ENCODE measurements at regions not wholly inside any gene's neighbourhood (a gene's known extent, or its start where the extent isn't known, plus 50 kb on each side); places are given as distances from the start of the nearest gene placed in this dataset.
"Not testable (repeated sequence)": the region's sequence is repeated elsewhere in the genome, so short reads cannot be mapped to it uniquely, and the experiment has no call there.

GRCh38 chrX:25154168-25154567, 138.4 kb upstream of the ARX start:
- no peaks in the 10 kb centered on the region for H3K36me3 Mint-ChIP-seq
- ATAC-seq (ENCODE audit: low read depth in 2 of 2) (no peak), DNase-seq (no peak)
- H3K27me3 Mint-ChIP-seq: peaks cover 0 to 8% (median under 1%) of the 10 kb centered on the region in 3 donors
- no peaks in the 10 kb centered on the region for H3K4me1 Mint-ChIP-seq
- H3K27ac Mint-ChIP-seq: no peak overlapping the region
- peaks cover 0 to 3% (median under 1%) of the 10 kb centered on the region in 7 donors for H3K9me3 Mint-ChIP-seq
- H3K4me3 Mint-ChIP-seq: no peak overlapping the region

- H3K4me3 Mint-ChIP-seq: no peak overlapping the region
- no peak for DNase-seq
- no peak for ATAC-seq (ENCODE audit: low read depth in 2 of 2)
- H3K27ac Mint-ChIP-seq: peak overlapping the region in 1 of 6 donors; percentile 17
- H3K9me3 Mint-ChIP-seq: peaks cover 0 to 15% (median 4%) of the 10 kb centered on the region in 7 donors
- peaks cover 0 to 8% (median 7%) of the 10 kb centered on the region in 3 donors for H3K27me3 Mint-ChIP-seq
- no peaks in the 10 kb centered on the region for H3K4me1 Mint-ChIP-seq
- H3K36me3 Mint-ChIP-seq: no peaks in the 10 kb centered on the region
Measured at GRCh38 chrX:25151749-25152148, 136.0 kb upstream of the ARX start.

GRCh38 chrX:25144043-25144940, 128.5 kb upstream of the ARX start:
- Mint-ChIP-seq H3K27me3 (peaks cover 5 to 26% (median 7%) of the 10 kb centered on the region in 3 donors), H3K9me3 (peaks cover 0 to 15% (median 2%) of the 10 kb centered on the region in 7 donors), H3K27ac (no peak overlapping the region), H3K36me3 (no peaks in the 10 kb centered on the region), H3K4me1 (peaks cover 0 to 5% (median 0%) of the 10 kb centered on the region in 3 donors), H3K4me3 (no peak overlapping the region)
- ATAC-seq (ENCODE audit: low read depth in 2 of 2) (no peak), DNase-seq (peak; percentile 10)

- DNase-seq (no peak), ATAC-seq (ENCODE audit: low read depth in 2 of 2) (no peak)
- H3K4me3 Mint-ChIP-seq: no peak overlapping the region
- peaks cover under 1 to 26% (median 5%) of the 10 kb centered on the region in 3 donors for H3K27me3 Mint-ChIP-seq
- H3K27ac Mint-ChIP-seq: no peak overlapping the region
- peaks cover 0 to 5% (median 0%) of the 10 kb centered on the region in 3 donors for H3K4me1 Mint-ChIP-seq
- H3K9me3 Mint-ChIP-seq: peaks cover 0 to 9% (median 2%) of the 10 kb centered on the region in 7 donors
- H3K36me3 Mint-ChIP-seq: no peaks in the 10 kb centered on the region
Measured at GRCh38 chrX:25143596-25143995, 127.8 kb upstream of the ARX start.

GRCh38 chrX:25141684-25142083, 125.9 kb upstream of the ARX start:
- Mint-ChIP-seq H3K27ac (no peak overlapping the region), H3K4me1 (peaks cover 0 to 5% (median 0%) of the 10 kb centered on the region in 3 donors), H3K4me3 (no peak overlapping the region), H3K27me3 (peaks cover 0 to 26% (median 5%) of the 10 kb centered on the region in 3 donors), H3K9me3 (no peaks in the 10 kb centered on the region), H3K36me3 (no peaks in the 10 kb centered on the region)
- DNase-seq: no peak
- ATAC-seq (ENCODE audit: low read depth in 2 of 2): no peak

- Mint-ChIP-seq H3K4me1 (no peaks in the 10 kb centered on the region), H3K27me3 (peaks cover 7 to 19% (median 14%) of the 10 kb centered on the region in 3 donors), H3K36me3 (no peaks in the 10 kb centered on the region)
Measured at GRCh38 chrX:25131055-25131454, 115.3 kb upstream of the ARX start.

GRCh38 chrX:25130619-25131018, 114.9 kb upstream of the ARX start:
- Mint-ChIP-seq H3K4me1 (no peaks in the 10 kb centered on the region), H3K4me3 (no peak overlapping the region), H3K27me3 (peaks cover 7 to 19% (median 12%) of the 10 kb centered on the region in 3 donors), H3K9me3 (peaks cover 0 to 11% (median 4%) of the 10 kb centered on the region in 7 donors), H3K27ac (peak overlapping the region in 1 of 6 donors; percentile 2), H3K36me3 (no peaks in the 10 kb centered on the region)
- DNase-seq (no peak), ATAC-seq (ENCODE audit: low read depth in 2 of 2) (no peak)

More at GRCh38 chrX:25131055-25131454, 115.3 kb upstream of the ARX start:
- H3K27ac Mint-ChIP-seq: no peak overlapping the region
- ATAC-seq (ENCODE audit: low read depth in 2 of 2) (no peak), DNase-seq (no peak)
- peaks cover 0 to 11% (median 4%) of the 10 kb centered on the region in 7 donors for H3K9me3 Mint-ChIP-seq
- H3K4me3 Mint-ChIP-seq: no peak overlapping the region

- ATAC-seq (ENCODE audit: low read depth in 2 of 2): no peak
- no peak overlapping the region for H3K27ac Mint-ChIP-seq
- no peak for DNase-seq
- H3K4me1 Mint-ChIP-seq: no peaks in the 10 kb centered on the region
- no peaks in the 10 kb centered on the region for H3K36me3 Mint-ChIP-seq
- H3K4me3 Mint-ChIP-seq: no peak overlapping the region
- peaks cover 0 to 19% (median 7%) of the 10 kb centered on the region in 3 donors for H3K27me3 Mint-ChIP-seq
- peaks cover 0 to 14% (median 9%) of the 10 kb centered on the region in 7 donors for H3K9me3 Mint-ChIP-seq
Measured at GRCh38 chrX:25125483-25125882, 109.7 kb upstream of the ARX start.

- no peak overlapping the region for H3K27ac Mint-ChIP-seq
- H3K4me1 Mint-ChIP-seq: no peaks in the 10 kb centered on the region
- no peak for ATAC-seq (ENCODE audit: low read depth in 2 of 2)
- peaks cover 0 to 14% (median 11%) of the 10 kb centered on the region in 7 donors for H3K9me3 Mint-ChIP-seq
- no peaks in the 10 kb centered on the region for H3K36me3 Mint-ChIP-seq
- DNase-seq: no peak
- peaks cover 0 to 19% (median 7%) of the 10 kb centered on the region in 3 donors for H3K27me3 Mint-ChIP-seq
- H3K4me3 Mint-ChIP-seq: no peak overlapping the region
Measured at GRCh38 chrX:25124391-25124790, 108.6 kb upstream of the ARX start.

- no peak for ATAC-seq (ENCODE audit: low read depth in 2 of 2)
- Mint-ChIP-seq H3K9me3 (peaks cover 0 to 5% (median under 1%) of the 10 kb centered on the region in 7 donors), H3K4me1 (no peaks in the 10 kb centered on the region), H3K27me3 (no peaks in the 10 kb centered on the region), H3K36me3 (no peaks in the 10 kb centered on the region), H3K27ac (peak overlapping the region in 1 of 6 donors; percentile 34), H3K4me3 (no peak overlapping the region)
- no peak for DNase-seq
Measured at GRCh38 chrX:25112156-25112555, 96.4 kb upstream of the ARX start.

GRCh38 chrX:25108481-25108880, 92.7 kb upstream of the ARX start:
- H3K9me3 Mint-ChIP-seq: peaks cover 0 to 4% (median 0%) of the 10 kb centered on the region in 7 donors
- no peak overlapping the region for H3K27ac Mint-ChIP-seq
- H3K4me3 Mint-ChIP-seq: no peak overlapping the region
- no peaks in the 10 kb centered on the region for H3K27me3 Mint-ChIP-seq
- no peaks in the 10 kb centered on the region for H3K4me1 Mint-ChIP-seq
- no peak for DNase-seq
- no peaks in the 10 kb centered on the region for H3K36me3 Mint-ChIP-seq
- ATAC-seq (ENCODE audit: low read depth in 2 of 2): no peak

- peaks cover 3 to 6% (median 5%) of the 10 kb centered on the region in 3 donors for H3K27me3 Mint-ChIP-seq
- H3K4me1 Mint-ChIP-seq: no peaks in the 10 kb centered on the region
- H3K4me3 Mint-ChIP-seq: no peak overlapping the region
- no peaks in the 10 kb centered on the region for H3K36me3 Mint-ChIP-seq
- H3K27ac Mint-ChIP-seq: no peak overlapping the region
- ATAC-seq (ENCODE audit: low read depth in 2 of 2): no peak
- no peak for DNase-seq
- peaks cover 0 to 9% (median 2%) of the 10 kb centered on the region in 7 donors for H3K9me3 Mint-ChIP-seq
Measured at GRCh38 chrX:25105221-25105620, 89.5 kb upstream of the ARX start.

- no peaks in the 10 kb centered on the region for H3K4me1 Mint-ChIP-seq
- H3K4me3 Mint-ChIP-seq: no peak overlapping the region
- no peak for ATAC-seq (ENCODE audit: low read depth in 2 of 2)
- H3K27ac Mint-ChIP-seq: no peak overlapping the region
- DNase-seq: no peak
- H3K9me3 Mint-ChIP-seq: peaks cover 0 to 10% (median 0%) of the 10 kb centered on the region in 7 donors
- H3K27me3 Mint-ChIP-seq: peaks cover 5 to 17% (median 10%) of the 10 kb centered on the region in 3 donors
- no peaks in the 10 kb centered on the region for H3K36me3 Mint-ChIP-seq
Measured at GRCh38 chrX:25096522-25097045, 80.8 kb upstream of the ARX start.

GRCh38 chrX:25091152-25091551, 75.4 kb upstream of the ARX start:
- not testable (repeated sequence) for DNase-seq; H3K36me3 Mint-ChIP-seq; H3K4me1 Mint-ChIP-seq; H3K4me3 Mint-ChIP-seq; H3K27me3 Mint-ChIP-seq; ATAC-seq (ENCODE audit: low read depth in 2 of 2); H3K27ac Mint-ChIP-seq
- H3K9me3 Mint-ChIP-seq: peaks cover 2 to 27% (median 5%) of the 10 kb centered on the region in 7 donors
